Neural progenitor cell (in vitro differentiated cells): ENCODE measurements at regions not wholly inside any gene's neighbourhood (a gene's known extent, or its start where the extent isn't known, plus 50 kb on each side); places are given as distances from the start of the nearest gene placed in this dataset.

Experiments
- EZH2 ChIP-seq: fragments of 200-600 bp; sonication (generic); IDR thresholded peaks from 2 replicates; pipeline ENCODE4 v1.6.1; 2017; ENCODE audit warnings: antibody characterized with exemption, mild to moderate bottlenecking, moderate library complexity
- EZH2phosphoT487 ChIP-seq: fragments of 200-600 bp; sonication (generic); IDR thresholded peaks from 2 replicates; pipeline ENCODE4 v1.6.1; 2017; ENCODE audit warnings: antibody characterized with exemption
- TF ChIP-seq, protein P1 (sequence below): fragments of 200-600 bp; sonication (generic); IDR thresholded peaks from 2 replicates; pipeline ENCODE4 v1.5.1; 2017; ENCODE audit warnings: antibody characterized with exemption, mild to moderate bottlenecking

GRCh38 chr7:70907259-70908247 is 224.4 kb upstream of the GALNT17 start:
- TF ChIP-seq EZH2 (no peak), EZH2phosphoT487 (no peak)
- TF ChIP-seq, protein P1, sequence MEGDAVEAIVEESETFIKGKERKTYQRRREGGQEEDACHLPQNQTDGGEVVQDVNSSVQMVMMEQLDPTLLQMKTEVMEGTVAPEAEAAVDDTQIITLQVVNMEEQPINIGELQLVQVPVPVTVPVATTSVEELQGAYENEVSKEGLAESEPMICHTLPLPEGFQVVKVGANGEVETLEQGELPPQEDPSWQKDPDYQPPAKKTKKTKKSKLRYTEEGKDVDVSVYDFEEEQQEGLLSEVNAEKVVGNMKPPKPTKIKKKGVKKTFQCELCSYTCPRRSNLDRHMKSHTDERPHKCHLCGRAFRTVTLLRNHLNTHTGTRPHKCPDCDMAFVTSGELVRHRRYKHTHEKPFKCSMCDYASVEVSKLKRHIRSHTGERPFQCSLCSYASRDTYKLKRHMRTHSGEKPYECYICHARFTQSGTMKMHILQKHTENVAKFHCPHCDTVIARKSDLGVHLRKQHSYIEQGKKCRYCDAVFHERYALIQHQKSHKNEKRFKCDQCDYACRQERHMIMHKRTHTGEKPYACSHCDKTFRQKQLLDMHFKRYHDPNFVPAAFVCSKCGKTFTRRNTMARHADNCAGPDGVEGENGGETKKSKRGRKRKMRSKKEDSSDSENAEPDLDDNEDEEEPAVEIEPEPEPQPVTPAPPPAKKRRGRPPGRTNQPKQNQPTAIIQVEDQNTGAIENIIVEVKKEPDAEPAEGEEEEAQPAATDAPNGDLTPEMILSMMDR, result no peak
